ENCODE measurements at regions not wholly inside any gene's neighbourhood (a gene's known extent, or its start where the extent isn't known, plus 50 kb on each side); places are given as distances from the start of the nearest gene placed in this dataset.

- Histone ChIP-seq H3K27ac (peak overlapping the region in 1 of 2 donors; percentile 64), H3K4me3 (no peak overlapping the region), H3K4me1 (replicated peaks in 1 of 2) (peaks cover 48 to 62% of the 10 kb centered on the region in 2 donors)
- peak in 1 of 8 experiments; percentile 1 for ATAC-seq (replicated peaks in 6 of 8)
- 0 to 57% (median 34%) methylated on average over 1 to 3 of the region's 10 CpGs; no CpG with 5 or more reads in 5 of the 10 experiments for WGBS, 10 experiments
- in situ Hi-C loops (cut with MboI; ENCODE audit: low pct_unique_long_range_greater_than_20kb in 2 of 9, low sequenced_read_pairs in 9 of 9, unreplicated experiment in 9 of 9): loop anchor here in 1 of 9 experiments (25.0 kb wide), 1 partner anchor 101 kb away; no protein-coding TSS in a partner anchor
These were observed 73.9 kb upstream of the UNC5A start for GRCh38 chr5:176736301-176736930.

GRCh38 chr5:176736931-176737745, 73.2 kb upstream of the UNC5A start:
- WGBS, 10 experiments: 0 to 100% (median 66%) methylated on average over 1 to 7 of the region's 11 CpGs
- ATAC-seq (replicated peaks in 6 of 8): peak in 6 of 8 experiments; percentile 42 to 85 (median 68)
- in situ Hi-C loops (cut with MboI; ENCODE audit: low pct_unique_long_range_greater_than_20kb in 2 of 9, low sequenced_read_pairs in 9 of 9, unreplicated experiment in 9 of 9): loop anchor here in 1 of 9 experiments (25.0 kb wide), 1 partner anchor 100 kb away; no protein-coding TSS in a partner anchor
- peaks cover 48 to 61% of the 10 kb centered on the region in 2 donors for H3K4me1 ChIP-seq (replicated peaks in 1 of 2)
- peak overlapping the region; percentile 33 to 64 for H3K27ac ChIP-seq
- no peak overlapping the region for H3K4me3 ChIP-seq

GRCh38 chr5:176737746-176738636, 72.4 kb upstream of the UNC5A start:
- Histone ChIP-seq H3K4me3 (no peak overlapping the region), H3K4me1 (replicated peaks in 1 of 2) (peaks cover 40 to 57% of the 10 kb centered on the region in 2 donors), H3K27ac (no peak overlapping the region)
- WGBS, 10 experiments: 0 to 100% (median 76%) methylated on average over 1 to 9 of the region's 21 CpGs; no CpG with 5 or more reads in 1 of the 10 experiments
- in situ Hi-C loops (cut with MboI; ENCODE audit: low pct_unique_long_range_greater_than_20kb in 2 of 9, low sequenced_read_pairs in 9 of 9, unreplicated experiment in 9 of 9): loop anchor here in 1 of 9 experiments (25.0 kb wide), 1 partner anchor 99 kb away; no protein-coding TSS in a partner anchor
- no peak for ATAC-seq (replicated peaks in 6 of 8)

- Histone ChIP-seq H3K4me3 (no peak overlapping the region), H3K4me1 (replicated peaks in 1 of 2) (peaks cover 39 to 54% of the 10 kb centered on the region in 2 donors), H3K27ac (no peak overlapping the region)
- 28 to 96% (median 83%) methylated on average over 2 to 9 of the region's 10 CpGs; no CpG with 5 or more reads in 1 of the 10 experiments for WGBS, 10 experiments
- in situ Hi-C loops (cut with MboI; ENCODE audit: low pct_unique_long_range_greater_than_20kb in 2 of 9, low sequenced_read_pairs in 9 of 9, unreplicated experiment in 9 of 9): loop anchor here in 1 of 9 experiments (25.0 kb wide), 1 partner anchor 99 kb away; no protein-coding TSS in a partner anchor
- ATAC-seq (replicated peaks in 6 of 8): no peak
These were observed 71.6 kb upstream of the UNC5A start for GRCh38 chr5:176738637-176739250.

GRCh38 chr5:176739461-176740051, 70.8 kb upstream of the UNC5A start:
- H3K4me1 ChIP-seq (replicated peaks in 1 of 2): peaks cover 45 to 57% of the 10 kb centered on the region in 2 donors
- peak in 1 of 8 experiments; percentile 20 for ATAC-seq (replicated peaks in 6 of 8)
- in situ Hi-C loops (cut with MboI; ENCODE audit: low pct_unique_long_range_greater_than_20kb in 2 of 9, low sequenced_read_pairs in 9 of 9, unreplicated experiment in 9 of 9): loop anchor here in 1 of 9 experiments (25.0 kb wide), 1 partner anchor 98 kb away; no protein-coding TSS in a partner anchor
- 23 to 75% (median 49%) methylated on average over 3 to 26 of the region's 26 CpGs; no CpG with 5 or more reads in 3 of the 10 experiments for WGBS, 10 experiments
- peak overlapping the region in 1 of 2 donors; percentile 10 for H3K27ac ChIP-seq
- no peak overlapping the region for H3K4me3 ChIP-seq

GRCh38 chr5:176740131-176740701, 70.1 kb upstream of the UNC5A start:
- Histone ChIP-seq H3K4me1 (replicated peaks in 1 of 2) (peaks cover 46 to 58% of the 10 kb centered on the region in 2 donors), H3K4me3 (no peak overlapping the region), H3K27ac (no peak overlapping the region)
- WGBS, 10 experiments: 27 to 100% (median 60%) methylated on average over 2 to 13 of the region's 16 CpGs; no CpG with 5 or more reads in 2 of the 10 experiments
- in situ Hi-C loops (cut with MboI; ENCODE audit: low pct_unique_long_range_greater_than_20kb in 2 of 9, low sequenced_read_pairs in 9 of 9, unreplicated experiment in 9 of 9): loop anchor here in 1 of 9 experiments (25.0 kb wide), 1 partner anchor 97 kb away; no protein-coding TSS in a partner anchor
- ATAC-seq (replicated peaks in 6 of 8): peak in 2 of 8 experiments; percentile 33 to 51

- Histone ChIP-seq H3K27ac (no peak overlapping the region), H3K4me3 (no peak overlapping the region), H3K4me1 (replicated peaks in 1 of 2) (peaks cover 46 to 61% of the 10 kb centered on the region in 2 donors)
- 66 to 100% (median 83%) methylated on average over 1 to 7 of the region's 24 CpGs; no CpG with 5 or more reads in 4 of the 10 experiments for WGBS, 10 experiments
- ATAC-seq (replicated peaks in 6 of 8): peak in 1 of 8 experiments; percentile 59
- in situ Hi-C loops (cut with MboI; ENCODE audit: low pct_unique_long_range_greater_than_20kb in 2 of 9, low sequenced_read_pairs in 9 of 9, unreplicated experiment in 9 of 9): loop anchor here in 1 of 9 experiments (25.0 kb wide), 1 partner anchor 96 kb away; no protein-coding TSS in a partner anchor
These were observed 69.5 kb upstream of the UNC5A start for GRCh38 chr5:176740702-176741496.

- Histone ChIP-seq H3K27ac (no peak overlapping the region), H3K4me1 (replicated peaks in 1 of 2) (peaks cover 43 to 62% of the 10 kb centered on the region in 2 donors), H3K4me3 (no peak overlapping the region)
- ATAC-seq (replicated peaks in 6 of 8): no peak
- in situ Hi-C loops (cut with MboI; ENCODE audit: low pct_unique_long_range_greater_than_20kb in 2 of 9, low sequenced_read_pairs in 9 of 9, unreplicated experiment in 9 of 9): loop anchor here in 1 of 9 experiments (25.0 kb wide), 1 partner anchor 96 kb away; no protein-coding TSS in a partner anchor
- 20 to 100% (median 76%) methylated on average over 1 to 5 of the region's 11 CpGs; no CpG with 5 or more reads in 2 of the 10 experiments for whole genome bisulfite sequencing, 10 experiments
These were observed 68.7 kb upstream of the UNC5A start for GRCh38 chr5:176741561-176742211.

- H3K27ac ChIP-seq: peak overlapping the region in 1 of 2 donors; percentile 74
- in situ Hi-C loops (cut with MboI; ENCODE audit: low pct_unique_long_range_greater_than_20kb in 2 of 9, low sequenced_read_pairs in 9 of 9, unreplicated experiment in 9 of 9): loop anchor here in 1 of 9 experiments (25.0 kb wide), 1 partner anchor 95 kb away; no protein-coding TSS in a partner anchor
- ATAC-seq (replicated peaks in 6 of 8): peak in 3 of 8 experiments; percentile 1 to 5 (median 2)
These were observed 67.9 kb upstream of the UNC5A start for GRCh38 chr5:176742246-176743105.

More at GRCh38 chr5:176742246-176743105, 67.9 kb upstream of the UNC5A start:
- 58 to 100% (median 90%) methylated on average over 1 to 3 of the region's 10 CpGs; no CpG with 5 or more reads in 5 of the 10 experiments for WGBS, 10 experiments
- Histone ChIP-seq H3K4me3 (no peak overlapping the region), H3K4me1 (replicated peaks in 1 of 2) (peaks cover 35 to 55% of the 10 kb centered on the region in 2 donors)

Data from motor neuron (in vitro differentiated cells).